Suprapubic skin (tissue), 4 donors: ENCODE measurements at regions not wholly inside any gene's neighbourhood (a gene's known extent, or its start where the extent isn't known, plus 50 kb on each side); places are given as distances from the start of the nearest gene placed in this dataset.

Experiments
- DNase-seq, 2 donors: peaks; one replicate each; pipeline ENCODE4 v3.0.0-alpha.2; 2019; ENCODE audit warnings: low spot score in 2 of 2
- H3K27ac ChIP-seq: fragments of 200-600 bp; sonication (generic); one replicate; pipeline ENCODE4 v1.5.1; 2019
- H3K27me3 ChIP-seq: fragments of 200-600 bp; sonication (generic); one replicate; pipeline ENCODE4 v1.5.1; 2019
- H3K36me3 ChIP-seq: fragments of 200-600 bp; sonication (generic); one replicate; pipeline ENCODE4 v1.5.1; 2019
- H3K4me1 ChIP-seq: fragments of 200-600 bp; sonication (generic); one replicate; pipeline ENCODE4 v1.5.1; 2019
- H3K4me3 ChIP-seq: fragments of 200-600 bp; sonication (generic); one replicate; pipeline ENCODE4 v1.5.1; 2019; ENCODE audit warnings: mild to moderate bottlenecking
- H3K9me3 ChIP-seq: fragments of 200-600 bp; sonication (generic); one replicate; pipeline ENCODE4 v1.5.1; 2019
- EP300 ChIP-seq: sonication (generic); formaldehyde crosslinking; IDR thresholded peaks from one replicate; pipeline ENCODE4 v1.6.1; 2017; ENCODE audit warnings: antibody characterized with exemption
- POLR2A ChIP-seq, 2 donors: fragments of 450-650 bp; IDR thresholded peaks; one replicate each; pipeline ENCODE4 v1.6.1; 2017; ENCODE audit warnings: antibody characterized with exemption in 2 of 2, mild to moderate bottlenecking in 2 of 2, moderate library complexity in 2 of 2
- POLR2AphosphoS5 ChIP-seq, 3 donors: sonication (generic); formaldehyde crosslinking; IDR thresholded peaks; one replicate each; pipeline ENCODE4 v1.6.1; 2017; ENCODE audit warnings: antibody characterized with exemption in 3 of 3
- WGBS: methylation state at CpG from one replicate; pipeline ENCODE4 v1.1.5; 2018; 5-methylcytosine and 5-hydroxymethylcytosine counted together
- TF ChIP-seq, protein P1 (sequence below), 2 donors: fragments of 200-600 bp in 1 of 2; fragments of 450-650 bp in 1 of 2; sonication (generic) in 1 of 2; IDR thresholded peaks; one replicate each; pipeline ENCODE4 v1.5.1; 2016 to 2019; ENCODE audit warnings: antibody characterized with exemption in 2 of 2, mild to moderate bottlenecking in 1 of 2, moderate library complexity in 1 of 2

DNA sequence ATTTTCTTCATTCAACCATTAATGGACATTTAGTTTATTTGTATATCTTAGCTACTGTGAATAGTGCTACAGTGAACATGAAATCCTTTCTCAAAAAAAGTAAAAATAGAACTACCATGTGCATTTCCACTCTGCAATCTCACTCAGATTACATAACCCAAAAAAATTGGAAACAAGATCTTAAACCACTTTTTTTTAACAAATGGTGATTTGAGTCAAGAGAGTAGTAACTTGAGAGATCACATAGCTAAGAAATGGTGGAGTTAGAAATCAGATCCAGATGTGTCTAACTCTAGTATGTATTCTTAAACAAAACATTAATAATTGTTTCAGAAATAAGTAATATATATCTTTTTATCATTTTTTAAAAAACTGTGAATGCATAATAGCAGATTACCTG, 318.3 kb upstream of the SGCG start:
- H3K36me3 ChIP-seq, result no peaks in the 10 kb centered on the region
- TF ChIP-seq EP300 (no peak), POLR2A (IDR thresholded peaks at IDR 0.05) (no peak), POLR2AphosphoS5 (IDR thresholded peaks at IDR 0.05) (no peak)
- TF ChIP-seq, protein P1, sequence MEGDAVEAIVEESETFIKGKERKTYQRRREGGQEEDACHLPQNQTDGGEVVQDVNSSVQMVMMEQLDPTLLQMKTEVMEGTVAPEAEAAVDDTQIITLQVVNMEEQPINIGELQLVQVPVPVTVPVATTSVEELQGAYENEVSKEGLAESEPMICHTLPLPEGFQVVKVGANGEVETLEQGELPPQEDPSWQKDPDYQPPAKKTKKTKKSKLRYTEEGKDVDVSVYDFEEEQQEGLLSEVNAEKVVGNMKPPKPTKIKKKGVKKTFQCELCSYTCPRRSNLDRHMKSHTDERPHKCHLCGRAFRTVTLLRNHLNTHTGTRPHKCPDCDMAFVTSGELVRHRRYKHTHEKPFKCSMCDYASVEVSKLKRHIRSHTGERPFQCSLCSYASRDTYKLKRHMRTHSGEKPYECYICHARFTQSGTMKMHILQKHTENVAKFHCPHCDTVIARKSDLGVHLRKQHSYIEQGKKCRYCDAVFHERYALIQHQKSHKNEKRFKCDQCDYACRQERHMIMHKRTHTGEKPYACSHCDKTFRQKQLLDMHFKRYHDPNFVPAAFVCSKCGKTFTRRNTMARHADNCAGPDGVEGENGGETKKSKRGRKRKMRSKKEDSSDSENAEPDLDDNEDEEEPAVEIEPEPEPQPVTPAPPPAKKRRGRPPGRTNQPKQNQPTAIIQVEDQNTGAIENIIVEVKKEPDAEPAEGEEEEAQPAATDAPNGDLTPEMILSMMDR (IDR thresholded peaks at IDR 0.05), result no peak
- H3K9me3 ChIP-seq, result no peaks in the 10 kb centered on the region
- H3K27me3 ChIP-seq, result no peaks in the 10 kb centered on the region
- DNase-seq, result no peak
- no peak overlapping the region for H3K27ac ChIP-seq
- H3K4me1 ChIP-seq, result no peaks in the 10 kb centered on the region
- H3K4me3 ChIP-seq, result no peak overlapping the region

DNA sequence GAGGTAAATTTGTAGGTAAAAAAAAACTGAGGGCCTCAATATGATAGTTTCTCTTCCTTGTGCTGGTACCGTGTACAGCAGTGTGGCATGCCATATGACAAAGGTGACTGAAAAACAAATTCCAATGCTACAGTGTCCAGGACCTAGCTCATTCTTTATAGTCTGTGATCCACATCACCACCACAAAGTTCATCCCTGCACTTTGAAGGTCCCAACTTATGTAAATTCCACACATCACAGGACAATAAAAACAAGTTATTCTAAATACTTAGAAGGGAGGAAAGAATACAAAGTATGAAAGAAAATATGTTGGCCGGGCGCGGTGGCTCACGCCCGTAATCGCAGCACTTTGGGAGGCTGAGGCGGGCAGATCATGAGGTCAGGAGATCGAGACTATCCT, 314.6 kb upstream of the SGCG start:
- no peak for DNase-seq
- Histone ChIP-seq H3K36me3 (no peaks in the 10 kb centered on the region), H3K9me3 (no peaks in the 10 kb centered on the region), H3K27ac (no peak overlapping the region), H3K4me3 (no peak overlapping the region), H3K4me1 (no peaks in the 10 kb centered on the region), H3K27me3 (no peaks in the 10 kb centered on the region)
- TF ChIP-seq POLR2AphosphoS5 (IDR thresholded peaks at IDR 0.05), result no peak
- TF ChIP-seq, protein P1 (IDR thresholded peaks at IDR 0.05), result no peak
- TF ChIP-seq EP300, result no peak
- no peak for TF ChIP-seq POLR2A (IDR thresholded peaks at IDR 0.05)
- 98% methylated on average over 9 of the region's 9 CpGs for WGBS

DNA sequence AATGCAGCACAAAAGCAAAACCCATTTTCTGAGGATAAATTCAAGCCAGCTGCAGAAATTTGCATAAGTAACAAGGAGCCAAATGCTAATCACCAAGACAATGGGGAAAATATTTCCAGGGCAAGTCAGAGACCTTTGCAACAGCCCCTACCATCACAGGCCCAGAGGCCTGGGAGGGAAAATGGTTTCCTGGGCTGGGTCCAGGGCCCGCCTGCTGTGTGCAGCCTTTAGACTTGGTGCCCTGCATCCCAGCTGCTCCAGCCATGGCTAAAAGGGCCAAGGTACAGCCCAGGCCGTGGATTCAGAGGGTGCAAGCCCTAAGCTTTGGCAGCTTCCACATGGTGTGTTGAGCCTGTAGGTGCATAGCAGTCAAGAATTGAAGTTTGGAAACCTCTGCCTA, 309.5 kb upstream of the SGCG start:
- Histone ChIP-seq H3K4me3 (no peak overlapping the region), H3K9me3 (no peaks in the 10 kb centered on the region), H3K27me3 (no peaks in the 10 kb centered on the region), H3K36me3 (no peaks in the 10 kb centered on the region), H3K27ac (no peak overlapping the region), H3K4me1 (no peaks in the 10 kb centered on the region)
- no peak for TF ChIP-seq POLR2A (IDR thresholded peaks at IDR 0.05)
- TF ChIP-seq EP300, result no peak
- TF ChIP-seq POLR2AphosphoS5 (IDR thresholded peaks at IDR 0.05), result no peak
- TF ChIP-seq, protein P1 (IDR thresholded peaks at IDR 0.05), result no peak
- 86% methylated on average over 2 of the region's 2 CpGs for WGBS
- no peak for DNase-seq

DNA sequence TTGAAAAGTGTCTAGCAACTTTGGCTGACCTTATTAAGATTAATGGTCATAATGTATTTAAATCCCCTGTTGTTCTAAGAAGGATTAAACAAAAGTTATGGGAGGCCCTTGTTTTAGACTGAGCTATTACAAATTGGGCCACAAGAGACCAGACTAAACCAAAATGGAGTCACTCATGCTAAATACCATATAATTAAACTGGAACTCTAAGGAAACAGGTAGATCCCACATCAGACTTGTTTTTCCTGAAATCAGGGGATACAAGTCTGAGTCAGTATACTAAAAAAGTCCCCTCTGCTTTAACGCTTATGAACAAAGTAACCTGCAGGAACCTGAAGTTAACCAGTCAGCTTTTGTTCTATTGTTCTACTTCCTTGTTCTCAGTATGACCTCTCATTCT, 305.9 kb upstream of the SGCG start:
- H3K27me3 ChIP-seq, result no peaks in the 10 kb centered on the region
- no peak for DNase-seq
- TF ChIP-seq, protein P1 (IDR thresholded peaks at IDR 0.05), result no peak
- no peak for TF ChIP-seq EP300
- no peak for TF ChIP-seq POLR2AphosphoS5 (IDR thresholded peaks at IDR 0.05)
- no peaks in the 10 kb centered on the region for H3K9me3 ChIP-seq
- 63% methylated on average over 1 of the region's 1 CpG for WGBS
- H3K36me3 ChIP-seq, result no peaks in the 10 kb centered on the region
- H3K4me1 ChIP-seq, result no peaks in the 10 kb centered on the region
- no peak overlapping the region for H3K27ac ChIP-seq
- no peak overlapping the region for H3K4me3 ChIP-seq

DNA sequence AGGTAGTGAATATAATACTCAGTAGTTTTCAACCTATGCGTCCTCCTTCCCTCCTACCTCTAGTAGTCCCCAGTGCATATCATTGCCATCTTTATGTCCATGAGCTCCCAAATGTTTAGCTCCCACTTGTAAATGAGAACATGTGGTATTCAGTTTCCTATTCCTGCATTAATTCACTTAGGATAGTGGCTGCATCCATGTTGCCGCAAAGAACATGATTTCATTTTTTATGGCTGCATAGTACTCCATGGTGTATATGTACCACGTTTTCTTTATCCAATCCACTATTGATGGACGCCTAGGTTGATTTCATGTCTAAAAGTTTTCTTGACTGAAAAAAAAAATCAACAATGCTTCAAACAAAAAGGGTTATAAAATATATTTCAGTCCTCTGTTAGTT, 303.4 kb upstream of the SGCG start:
- Histone ChIP-seq H3K4me3 (no peak overlapping the region), H3K9me3 (no peaks in the 10 kb centered on the region), H3K27ac (no peak overlapping the region), H3K4me1 (no peaks in the 10 kb centered on the region), H3K36me3 (no peaks in the 10 kb centered on the region), H3K27me3 (no peaks in the 10 kb centered on the region)
- TF ChIP-seq POLR2AphosphoS5 (IDR thresholded peaks at IDR 0.05) (no peak), POLR2A (IDR thresholded peaks at IDR 0.05) (no peak)
- TF ChIP-seq, protein P1 (IDR thresholded peaks at IDR 0.05), result no peak
- WGBS, result 77% methylated on average over 4 of the region's 4 CpGs
- DNase-seq, result no peak
